ENCODE measurements at regions not wholly inside any gene's neighbourhood (a gene's known extent, or its start where the extent isn't known, plus 50 kb on each side); places are given as distances from the start of the nearest gene placed in this dataset.

DNA sequence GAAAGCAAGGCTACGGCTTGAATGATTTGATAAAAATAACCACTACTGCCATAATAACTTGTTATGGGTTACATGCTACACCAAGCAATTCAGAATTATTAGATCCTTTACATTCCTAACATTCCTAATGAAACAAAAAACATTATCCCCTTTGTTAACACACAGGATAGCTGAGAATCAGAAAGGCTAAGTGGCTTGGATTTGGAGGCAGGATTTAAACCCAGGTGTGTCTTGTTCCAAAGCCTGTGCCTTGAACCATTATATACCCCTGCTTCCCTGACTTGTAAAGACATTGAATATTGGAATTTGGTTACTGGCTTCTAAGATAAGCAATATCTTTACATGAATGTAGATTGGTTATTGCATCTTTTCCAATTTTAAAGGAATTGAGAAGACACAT, 417.1 kb upstream of the GOLIM4 start:
- TF ChIP-seq POLR2AphosphoS5 (IDR thresholded peaks at IDR 0.05; ENCODE audit: low read depth, low read length) (no peak), POLR2A (IDR thresholded peaks at IDR 0.05; ENCODE audit: low read depth, low read length) (no peak)
